ENCODE measurements at regions not wholly inside any gene's neighbourhood (a gene's known extent, or its start where the extent isn't known, plus 50 kb on each side); places are given as distances from the start of the nearest gene placed in this dataset.
"Not testable (repeated sequence)": the region's sequence is repeated elsewhere in the genome, so short reads cannot be mapped to it uniquely, and the experiment has no call there.

GRCh38 chr7:114181280-114181679 lies 233.3 kb upstream of the FOXP2 start:
- DNase-seq (ENCODE audit: low spot score): no peak

- no peak for DNase-seq (ENCODE audit: low spot score)
Measured at GRCh38 chr7:114180556-114181266, 233.9 kb upstream of the FOXP2 start.

GRCh38 chr7:114175125-114175524 lies 239.5 kb upstream of the FOXP2 start:
- DNase-seq (ENCODE audit: low spot score): no peak

GRCh38 chr7:114173170-114173890 lies 241.3 kb upstream of the FOXP2 start:
- no peak for DNase-seq (ENCODE audit: low spot score)

GRCh38 chr7:114169389-114169788 lies 245.2 kb upstream of the FOXP2 start:
- not testable (repeated sequence) for DNase-seq (ENCODE audit: low spot score)

GRCh38 chr7:114160925-114161324 lies 242.1 kb upstream of the PPP1R3A start:
- no peak for DNase-seq (ENCODE audit: low spot score)

GRCh38 chr7:114158854-114159253 lies 240.0 kb upstream of the PPP1R3A start:
- no peak for DNase-seq (ENCODE audit: low spot score)

GRCh38 chr7:114158275-114158674 lies 239.5 kb upstream of the PPP1R3A start:
- no peak for DNase-seq (ENCODE audit: low spot score)

- no peak for DNase-seq (ENCODE audit: low spot score)
Measured at GRCh38 chr7:114156178-114156577, 237.4 kb upstream of the PPP1R3A start.

GRCh38 chr7:114155116-114156110 lies 236.6 kb upstream of the PPP1R3A start:
- DNase-seq (ENCODE audit: low spot score): no peak

- no peak for DNase-seq (ENCODE audit: low spot score)
Measured at GRCh38 chr7:114153700-114154099, 234.9 kb upstream of the PPP1R3A start.

- DNase-seq (ENCODE audit: low spot score): no peak
Measured at GRCh38 chr7:114152314-114152938, 233.6 kb upstream of the PPP1R3A start.

- DNase-seq (ENCODE audit: low spot score): no peak
Measured at GRCh38 chr7:114151777-114152176, 233.0 kb upstream of the PPP1R3A start.

GRCh38 chr7:114150689-114151088 lies 231.9 kb upstream of the PPP1R3A start:
- no peak for DNase-seq (ENCODE audit: low spot score)

- no peak for DNase-seq (ENCODE audit: low spot score)
Measured at GRCh38 chr7:114148779-114149178, 230.0 kb upstream of the PPP1R3A start.

- no peak for DNase-seq (ENCODE audit: low spot score)
Measured at GRCh38 chr7:114141415-114141814, 222.6 kb upstream of the PPP1R3A start.

- DNase-seq (ENCODE audit: low spot score): no peak
Measured at GRCh38 chr7:114140561-114140960, 221.8 kb upstream of the PPP1R3A start.

- DNase-seq (ENCODE audit: low spot score): not testable (repeated sequence)
Measured at GRCh38 chr7:114139690-114140089, 220.9 kb upstream of the PPP1R3A start.

- DNase-seq (ENCODE audit: low spot score): no peak
Measured at GRCh38 chr7:114138587-114138986, 219.8 kb upstream of the PPP1R3A start.

- DNase-seq (ENCODE audit: low spot score): no peak
Measured at GRCh38 chr7:114133717-114134116, 214.9 kb upstream of the PPP1R3A start.

GRCh38 chr7:114130866-114131265 lies 212.1 kb upstream of the PPP1R3A start:
- no peak for DNase-seq (ENCODE audit: low spot score)

GRCh38 chr7:114128880-114129279 lies 210.1 kb upstream of the PPP1R3A start:
- no peak for DNase-seq (ENCODE audit: low spot score)
